Esophagus squamous epithelium (tissue), 5 donors: ENCODE measurements at regions not wholly inside any gene's neighbourhood (a gene's known extent, or its start where the extent isn't known, plus 50 kb on each side); places are given as distances from the start of the nearest gene placed in this dataset.

ENCODE experiments used
- DNase-seq: peaks from one replicate; lab custom pipeline; 2025; lab: John Stamatoyannopoulos, UW
- H3K27ac ChIP-seq, 4 donors: fragments of 200-600 bp; sonication (generic); one replicate each; pipeline ENCODE4 v1.5.1; 2016 to 2019; ENCODE audit warnings: mild to moderate bottlenecking in 1 of 4
- H3K27me3 ChIP-seq, 4 donors: fragments of 200-600 bp; sonication (generic); 1 replicate in 3 of 4; 2 replicates in 1 of 4; pipeline versions ENCODE4 v1.5.1 to v1.6.0; 2017 to 2021; ENCODE audit warnings: antibody characterized with exemption in 1 of 4
- H3K36me3 ChIP-seq, 3 donors: fragments of 200-600 bp; sonication (generic); one replicate each; pipeline ENCODE4 v1.5.1; 2016 to 2019
- H3K4me1 ChIP-seq, 3 donors: fragments of 200-600 bp; sonication (generic); one replicate each; pipeline ENCODE4 v1.5.1; 2017 to 2019
- H3K4me3 ChIP-seq, 4 donors: fragments of 200-600 bp; sonication (generic); 1 replicate in 3 of 4; 2 replicates in 1 of 4; pipeline ENCODE4 v1.5.1; 2016 to 2019; ENCODE audit warnings: mild to moderate bottlenecking in 2 of 4, moderate library complexity in 1 of 4
- H3K9me3 ChIP-seq, 3 donors: fragments of 200-600 bp; sonication (generic); one replicate each; pipeline ENCODE4 v1.5.1; 2016 to 2019
- POLR2A ChIP-seq, 4 donors: fragments of 450-650 bp; IDR thresholded peaks; one replicate each; pipeline ENCODE4 v1.6.1; 2017; ENCODE audit warnings: antibody characterized with exemption in 4 of 4, mild to moderate bottlenecking in 4 of 4, moderate library complexity in 3 of 4
- WGBS, 2 donors: methylation state at CpG; one replicate each; pipeline ENCODE4 v1.1.5; 2018; 5-methylcytosine and 5-hydroxymethylcytosine counted together
- intact Hi-C: fragments of 100-400 bp; cut with DNase I; formaldehyde crosslinking; loops from one replicate; pipeline ENCODE4 v1.15.0; 2022
- TF ChIP-seq, protein P1 (sequence below), 6 experiments: fragments of 450-650 bp in 4 of 6; fragments of 200-600 bp in 2 of 6; sonication (generic) in 2 of 6; IDR thresholded peaks; one replicate each; pipeline ENCODE4 v1.5.1; 2016 to 2019; ENCODE audit warnings: antibody characterized with exemption in 6 of 6, mild to moderate bottlenecking in 4 of 6, moderate library complexity in 4 of 6
- donor health status: DM: yes; HTN: yes; CAD: no.

GRCh38 chr9:515665-516064, 301.0 kb downstream of the DOCK8 start:
- Histone ChIP-seq H3K36me3 (no peaks in the 10 kb centered on the region), H3K9me3 (no peaks in the 10 kb centered on the region), H3K4me1 (peaks cover 6 to 58% (median 20%) of the 10 kb centered on the region in 3 donors), H3K27me3 (no peaks in the 10 kb centered on the region), H3K4me3 (no peak overlapping the region), H3K27ac (peak overlapping the region in 2 of 4 donors; percentile 29 to 30)
- intact Hi-C loops: no loop called here
- DNase-seq: no peak
- TF ChIP-seq, protein P1, sequence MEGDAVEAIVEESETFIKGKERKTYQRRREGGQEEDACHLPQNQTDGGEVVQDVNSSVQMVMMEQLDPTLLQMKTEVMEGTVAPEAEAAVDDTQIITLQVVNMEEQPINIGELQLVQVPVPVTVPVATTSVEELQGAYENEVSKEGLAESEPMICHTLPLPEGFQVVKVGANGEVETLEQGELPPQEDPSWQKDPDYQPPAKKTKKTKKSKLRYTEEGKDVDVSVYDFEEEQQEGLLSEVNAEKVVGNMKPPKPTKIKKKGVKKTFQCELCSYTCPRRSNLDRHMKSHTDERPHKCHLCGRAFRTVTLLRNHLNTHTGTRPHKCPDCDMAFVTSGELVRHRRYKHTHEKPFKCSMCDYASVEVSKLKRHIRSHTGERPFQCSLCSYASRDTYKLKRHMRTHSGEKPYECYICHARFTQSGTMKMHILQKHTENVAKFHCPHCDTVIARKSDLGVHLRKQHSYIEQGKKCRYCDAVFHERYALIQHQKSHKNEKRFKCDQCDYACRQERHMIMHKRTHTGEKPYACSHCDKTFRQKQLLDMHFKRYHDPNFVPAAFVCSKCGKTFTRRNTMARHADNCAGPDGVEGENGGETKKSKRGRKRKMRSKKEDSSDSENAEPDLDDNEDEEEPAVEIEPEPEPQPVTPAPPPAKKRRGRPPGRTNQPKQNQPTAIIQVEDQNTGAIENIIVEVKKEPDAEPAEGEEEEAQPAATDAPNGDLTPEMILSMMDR (IDR thresholded peaks at IDR 0.05): no peak
- no peak for TF ChIP-seq POLR2A (IDR thresholded peaks at IDR 0.05)
- 61 to 64% methylated on average over 4 of the region's 4 CpGs for WGBS, 2 donors

DNA sequence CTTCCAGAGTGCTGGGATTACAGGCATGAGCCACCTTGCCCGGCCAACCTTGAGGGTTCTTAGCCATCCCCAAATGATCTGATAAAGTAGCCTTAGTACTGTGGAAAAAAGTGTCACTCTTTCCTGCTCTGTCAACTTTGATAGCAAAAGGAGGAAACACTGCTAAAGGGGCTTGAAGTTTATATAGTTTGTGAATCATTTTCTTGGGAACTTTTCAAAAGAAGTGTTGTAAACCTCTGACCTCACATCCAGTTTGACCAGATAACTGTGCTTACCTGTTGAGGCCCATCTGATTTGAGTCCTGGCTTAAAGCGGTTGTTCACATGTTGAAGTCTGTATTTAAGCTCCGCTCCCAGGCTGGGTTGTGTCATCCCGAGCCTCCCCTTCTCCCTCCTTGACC, 303.3 kb downstream of the DOCK8 start:
- H3K9me3 ChIP-seq: no peaks in the 10 kb centered on the region
- peak overlapping the region; percentile 53 to 89 (median 85) for H3K27ac ChIP-seq
- H3K4me1 ChIP-seq: peaks cover 6 to 75% (median 24%) of the 10 kb centered on the region in 3 donors
- H3K27me3 ChIP-seq: no peaks in the 10 kb centered on the region
- WGBS, 2 donors: 50 to 53% methylated on average over 3 to 4 of the region's 4 CpGs
- DNase-seq: no peak
- peak overlapping the region in 2 of 4 donors; percentile 10 to 16 for H3K4me3 ChIP-seq
- no peaks in the 10 kb centered on the region for H3K36me3 ChIP-seq
- intact Hi-C loops: no loop called here
- TF ChIP-seq POLR2A (IDR thresholded peaks at IDR 0.05): no peak
- TF ChIP-seq, protein P1 (IDR thresholded peaks at IDR 0.05): no peak

DNA sequence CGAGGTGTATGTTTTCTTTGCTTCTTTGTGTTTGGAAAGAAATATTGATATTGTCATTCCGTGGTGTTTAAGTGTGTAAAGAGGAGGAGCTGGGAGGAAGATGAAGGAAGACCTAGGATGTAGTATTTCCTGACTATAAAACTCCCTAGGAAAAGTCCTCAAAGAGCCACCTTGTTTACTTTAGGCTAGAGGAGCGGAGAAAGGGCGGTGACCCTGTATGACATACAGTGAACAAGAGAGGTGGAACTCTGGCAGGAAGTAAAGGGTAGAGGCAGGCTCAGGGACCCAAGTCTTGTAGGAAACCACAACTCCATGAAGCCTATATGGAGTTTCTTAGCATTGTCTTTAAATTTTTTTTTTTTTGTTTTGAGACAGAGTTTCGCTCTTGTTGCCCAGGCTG, 303.9 kb downstream of the DOCK8 start:
- Histone ChIP-seq H3K27ac (peak overlapping the region; percentile 53 to 89 (median 85)), H3K36me3 (no peaks in the 10 kb centered on the region)
- intact Hi-C loops: no loop called here

GRCh38 chr9:519579-519978, 304.9 kb downstream of the DOCK8 start:
- Histone ChIP-seq H3K36me3 (no peaks in the 10 kb centered on the region), H3K4me1 (peaks cover 14 to 85% (median 28%) of the 10 kb centered on the region in 3 donors), H3K9me3 (no peaks in the 10 kb centered on the region), H3K27me3 (no peaks in the 10 kb centered on the region), H3K4me3 (no peak overlapping the region), H3K27ac (peak overlapping the region in 3 of 4 donors; percentile 84 to 89 (median 86))
- 25 to 30% methylated on average over 3 of the region's 3 CpGs for WGBS, 2 donors
- TF ChIP-seq, protein P1 (IDR thresholded peaks at IDR 0.05): no peak
- TF ChIP-seq POLR2A (IDR thresholded peaks at IDR 0.05): no peak
- no peak for DNase-seq
- intact Hi-C loops: no loop called here

More for the DNA sequence above, 303.9 kb downstream of the DOCK8 start:
- DNase-seq: no peak
- WGBS, 2 donors: 54 to 57% methylated on average over 5 of the region's 5 CpGs
- Histone ChIP-seq H3K27me3 (no peaks in the 10 kb centered on the region), H3K4me3 (peak overlapping the region in 2 of 4 donors; percentile 10 to 16), H3K4me1 (peaks cover 7 to 75% (median 24%) of the 10 kb centered on the region in 3 donors), H3K9me3 (no peaks in the 10 kb centered on the region)
- TF ChIP-seq POLR2A (IDR thresholded peaks at IDR 0.05): no peak
- TF ChIP-seq, protein P1 (IDR thresholded peaks at IDR 0.05): no peak

- WGBS, 2 donors: 66 to 78% methylated on average over 3 of the region's 3 CpGs
These were observed 305.6 kb downstream of the DOCK8 start for GRCh38 chr9:520302-520701.

More at GRCh38 chr9:520302-520701, 305.6 kb downstream of the DOCK8 start:
- Histone ChIP-seq H3K4me3 (no peak overlapping the region), H3K36me3 (no peaks in the 10 kb centered on the region), H3K27ac (peak overlapping the region in 3 of 4 donors; percentile 84 to 89 (median 86)), H3K4me1 (peaks cover 14 to 93% (median 30%) of the 10 kb centered on the region in 3 donors), H3K9me3 (no peaks in the 10 kb centered on the region), H3K27me3 (no peaks in the 10 kb centered on the region)
- intact Hi-C loops: no loop called here
- DNase-seq: no peak
- no peak for TF ChIP-seq POLR2A (IDR thresholded peaks at IDR 0.05)
- TF ChIP-seq, protein P1 (IDR thresholded peaks at IDR 0.05): no peak
